HG03095 (cell line): ENCODE measurements at regions not wholly inside any gene's neighbourhood (a gene's known extent, or its start where the extent isn't known, plus 50 kb on each side); places are given as distances from the start of the nearest gene placed in this dataset.
"Not testable (repeated sequence)": the region's sequence is repeated elsewhere in the genome, so short reads cannot be mapped to it uniquely, and the experiment has no call there.

ENCODE experiments used
- ATAC-seq: cut with Tn5 transposase; IDR thresholded peaks from one replicate; pipeline ENCODE4 v1.9.1; 2021; ENCODE audit warnings: moderate library complexity; ENCODE audit not compliant: unreplicated experiment

DNA sequence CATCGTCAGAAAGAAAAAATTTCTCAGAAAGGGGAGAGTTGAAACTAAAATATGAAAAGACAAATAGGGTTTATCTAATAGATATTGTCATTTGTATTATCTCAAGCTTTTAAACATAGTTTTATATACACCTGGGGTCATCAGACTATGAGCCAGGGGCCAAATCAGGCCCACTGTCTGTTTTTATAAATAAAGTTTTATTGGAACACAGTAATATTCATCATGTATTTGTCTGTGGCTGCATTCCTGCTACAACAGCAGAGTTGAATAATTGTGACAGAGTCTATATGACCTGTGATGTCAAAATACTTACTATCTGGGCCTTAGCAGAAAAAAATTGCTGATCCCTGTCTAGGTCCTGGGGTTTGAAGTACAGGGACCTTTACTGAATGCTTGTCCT lies 120.5 kb upstream of the RUNX1 start:
- ATAC-seq: no peak

DNA sequence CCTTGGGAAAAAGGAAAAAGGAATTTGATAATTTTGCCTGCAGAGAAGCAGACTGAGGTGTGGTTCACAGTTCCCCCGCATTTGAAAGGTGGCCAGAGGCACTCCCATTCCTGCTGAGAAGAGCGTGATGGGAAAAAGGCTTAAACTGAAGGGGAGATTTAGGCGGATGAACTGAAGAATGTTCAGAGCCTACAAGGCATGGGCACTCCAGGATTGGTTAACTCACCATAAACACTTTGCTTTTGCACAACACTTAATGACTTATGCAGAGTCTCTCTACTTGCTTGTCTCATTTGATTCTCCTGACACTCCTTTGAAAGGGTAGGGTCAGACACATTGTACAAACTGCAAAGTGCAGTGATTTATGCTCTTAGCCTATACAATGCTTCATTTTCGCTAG lies 119.6 kb upstream of the RUNX1 start:
- ATAC-seq: no peak

DNA sequence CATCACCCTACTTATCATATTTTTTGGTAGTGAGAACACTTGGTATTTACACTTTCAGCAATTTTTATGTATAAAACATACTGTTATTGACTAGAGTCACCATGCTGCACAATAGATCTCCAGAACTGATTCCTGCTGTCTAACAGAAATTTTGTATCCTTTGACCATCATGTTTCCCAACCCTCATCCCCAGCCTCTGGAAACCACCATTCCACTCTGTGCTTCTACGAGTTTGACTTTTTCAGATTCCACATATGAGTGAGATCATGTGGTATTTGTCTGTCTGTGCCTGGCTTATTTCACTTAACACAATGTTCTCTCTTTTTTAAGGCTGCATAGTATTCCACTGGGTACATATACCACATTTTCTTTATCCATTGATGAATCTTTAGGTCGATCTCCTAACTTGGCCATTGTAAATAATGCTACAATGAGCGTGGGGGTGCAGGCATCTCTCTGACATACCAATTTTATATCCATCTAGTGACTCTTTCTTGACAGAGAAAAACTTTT lies 115.9 kb upstream of the RUNX1 start:
- ATAC-seq: no peak

DNA sequence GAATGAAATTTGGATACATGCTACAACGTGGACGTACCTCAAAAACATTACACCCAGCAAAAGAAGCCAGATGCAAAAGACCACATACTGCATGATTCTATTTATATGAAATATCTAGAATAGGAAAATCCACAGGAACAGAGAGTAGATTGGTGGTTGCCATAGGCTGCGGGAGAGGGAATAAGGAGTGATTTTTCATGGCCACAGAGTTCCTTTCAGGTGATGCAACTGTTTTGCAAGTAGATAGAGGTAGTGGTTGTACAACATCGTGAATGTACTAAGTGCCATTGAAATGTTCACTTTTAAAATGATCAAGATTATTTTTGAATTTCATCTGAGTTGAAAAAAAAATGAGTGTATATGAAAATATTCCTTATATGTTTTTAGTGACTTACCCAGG lies 115.3 kb upstream of the RUNX1 start:
- ATAC-seq: no peak

DNA sequence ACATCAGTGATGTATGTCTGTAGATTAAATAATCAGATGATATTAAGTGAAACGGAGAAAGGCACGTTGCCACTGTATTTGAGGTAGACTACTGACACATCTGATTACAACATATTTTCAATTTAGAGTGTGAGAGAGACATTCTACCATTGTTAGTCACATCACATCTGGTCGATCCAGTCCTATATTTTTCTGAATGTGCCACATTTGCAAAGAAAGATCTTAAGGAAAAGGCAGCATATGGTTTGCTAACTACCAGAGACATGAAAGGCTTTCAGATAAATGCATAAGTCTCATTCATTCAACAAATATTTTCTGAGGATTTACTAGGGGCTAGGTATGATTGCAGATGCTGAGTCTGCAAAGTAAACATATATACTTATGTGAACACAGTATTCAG lies 114.3 kb upstream of the RUNX1 start:
- ATAC-seq: no peak

DNA sequence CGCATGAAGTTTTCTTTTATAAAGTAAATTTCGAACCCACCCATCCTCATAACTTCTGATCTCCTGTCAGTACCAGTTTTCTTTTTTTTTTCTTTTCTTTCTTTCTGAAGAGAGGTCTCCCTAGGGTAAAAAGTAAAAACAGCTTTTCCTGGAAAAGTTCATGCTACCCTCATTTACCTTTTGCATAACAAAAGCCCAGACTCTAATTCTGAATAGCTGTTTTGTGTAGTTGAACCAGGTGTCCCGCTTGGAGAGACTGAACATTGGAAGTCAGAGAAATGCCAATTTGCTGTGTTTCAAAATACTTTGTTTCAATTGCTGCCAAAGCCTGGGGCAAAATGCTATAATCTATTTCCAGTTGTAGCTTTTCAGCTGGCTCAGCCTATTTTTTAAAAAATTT lies 113.7 kb upstream of the RUNX1 start:
- ATAC-seq: no peak

DNA sequence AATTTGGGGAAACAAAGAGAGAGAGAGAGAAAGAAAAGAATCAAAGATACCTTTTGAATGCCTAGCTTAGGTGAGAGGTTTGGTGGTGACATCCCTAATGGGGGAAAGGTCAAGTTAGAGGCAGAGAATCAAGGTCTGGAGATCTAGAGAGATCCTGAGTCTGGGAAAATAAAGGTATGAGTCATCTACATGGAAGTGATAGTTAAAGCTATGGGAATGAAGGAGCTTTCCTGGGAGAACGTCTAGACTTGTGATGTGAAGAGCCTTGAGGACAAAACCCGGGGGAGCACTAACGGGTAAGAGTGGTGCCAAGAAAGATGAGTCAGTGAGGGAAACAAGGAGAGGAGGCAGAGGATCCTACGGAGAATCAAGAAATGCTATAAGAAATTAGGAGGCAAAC lies 110.8 kb upstream of the RUNX1 start:
- ATAC-seq: no peak

DNA sequence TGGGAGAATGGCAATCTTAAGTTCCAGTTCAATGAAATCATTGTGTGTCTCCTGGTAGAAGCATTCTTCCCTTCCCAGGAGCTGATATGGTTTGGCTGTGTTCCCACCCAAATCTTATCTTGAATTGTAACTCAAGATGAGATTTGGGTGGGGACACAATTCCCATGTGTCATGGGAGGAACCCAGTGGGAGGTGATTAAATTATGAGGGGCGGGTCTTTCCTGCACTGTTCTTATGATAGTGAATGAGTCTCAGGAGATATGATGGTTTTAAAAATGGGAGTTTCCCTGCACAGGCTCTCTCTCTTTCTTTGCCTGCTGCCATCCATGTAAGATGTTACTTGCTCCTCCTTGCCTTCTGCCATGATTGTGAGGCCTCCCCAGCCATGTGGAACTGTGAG lies 108.3 kb upstream of the RUNX1 start:
- ATAC-seq: not testable (repeated sequence)

DNA sequence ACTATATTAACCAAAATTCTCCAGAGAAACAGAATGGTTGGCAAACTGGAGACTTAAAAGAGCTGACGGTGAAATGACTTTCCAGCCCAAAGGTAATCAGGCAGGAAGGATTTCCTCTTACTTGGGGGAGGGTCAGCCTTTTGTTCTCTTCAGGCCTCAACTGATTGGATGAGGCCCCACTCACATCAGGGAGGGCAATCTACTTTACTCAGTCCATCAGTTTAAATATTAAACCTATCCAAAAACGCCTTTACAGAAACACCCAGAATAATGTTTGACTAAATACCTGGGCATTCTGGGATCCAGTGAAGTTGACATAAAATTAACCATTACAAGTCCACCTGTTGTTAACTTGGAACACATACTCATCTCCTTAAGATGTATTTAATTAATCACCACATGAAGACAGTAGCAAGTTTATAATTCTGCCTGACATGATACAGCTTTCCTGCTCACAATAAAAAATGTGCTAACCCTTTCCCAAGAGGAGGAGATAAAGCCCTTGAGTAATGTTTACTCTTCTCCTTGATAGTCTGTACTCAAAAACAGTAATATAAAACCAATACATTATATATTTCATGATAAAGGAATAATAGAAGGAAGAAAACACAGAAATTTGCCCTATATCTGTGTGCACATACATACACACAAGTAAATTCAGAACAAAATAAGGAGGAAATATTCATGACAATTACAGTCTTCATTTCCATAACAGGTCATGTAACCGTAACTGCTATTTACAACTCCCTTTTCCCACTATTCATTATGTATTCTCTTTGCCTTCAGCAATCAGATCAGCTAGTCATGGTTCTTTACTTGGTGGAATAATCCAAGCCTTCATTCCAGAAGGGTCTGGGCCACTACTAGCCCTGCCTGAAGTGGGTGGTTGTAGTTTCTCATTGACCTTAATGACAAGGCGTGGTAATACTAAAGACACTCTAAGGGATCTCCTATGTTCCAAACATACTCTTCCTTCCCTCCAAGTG lies 107.5 kb upstream of the RUNX1 start:
- no peak for ATAC-seq

DNA sequence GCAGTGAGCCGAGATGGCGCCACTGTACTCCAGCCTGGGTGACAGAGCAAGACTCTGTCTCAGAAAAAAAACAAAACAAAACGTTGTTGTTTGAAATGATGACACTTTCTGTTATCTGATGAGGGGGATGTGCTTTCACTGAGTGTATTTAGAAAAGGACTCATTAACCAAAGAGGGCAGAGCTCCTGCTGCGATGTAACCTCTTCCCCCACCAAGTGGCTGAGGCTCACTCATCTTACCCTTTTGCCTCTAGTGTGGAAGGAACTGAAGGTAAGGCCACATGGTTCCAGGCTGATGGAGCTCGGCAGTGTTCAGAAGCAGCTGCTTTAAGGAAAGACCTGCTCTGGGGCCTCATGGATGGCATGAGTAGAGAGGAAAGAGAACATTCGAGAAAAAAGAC lies 105.7 kb upstream of the RUNX1 start:
- no peak for ATAC-seq

DNA sequence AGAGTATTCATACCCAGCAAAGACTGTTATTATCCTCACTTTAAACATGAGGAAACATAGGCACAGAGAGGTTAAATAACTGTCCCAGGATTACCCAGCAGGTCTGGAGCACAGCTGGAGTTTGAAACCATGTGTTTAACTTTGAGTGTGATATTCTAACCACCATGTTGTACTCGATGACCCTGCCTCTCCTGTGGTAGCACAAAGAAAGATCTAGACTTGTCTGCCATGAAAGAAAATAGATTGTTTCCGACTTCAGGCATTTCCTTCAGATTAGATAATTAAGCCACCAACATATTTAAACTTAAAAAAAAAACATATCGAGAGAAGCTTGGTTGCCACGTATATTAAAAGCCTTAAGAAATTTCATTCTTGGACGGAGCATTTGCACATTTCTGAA lies 104.6 kb upstream of the RUNX1 start:
- no peak for ATAC-seq

DNA sequence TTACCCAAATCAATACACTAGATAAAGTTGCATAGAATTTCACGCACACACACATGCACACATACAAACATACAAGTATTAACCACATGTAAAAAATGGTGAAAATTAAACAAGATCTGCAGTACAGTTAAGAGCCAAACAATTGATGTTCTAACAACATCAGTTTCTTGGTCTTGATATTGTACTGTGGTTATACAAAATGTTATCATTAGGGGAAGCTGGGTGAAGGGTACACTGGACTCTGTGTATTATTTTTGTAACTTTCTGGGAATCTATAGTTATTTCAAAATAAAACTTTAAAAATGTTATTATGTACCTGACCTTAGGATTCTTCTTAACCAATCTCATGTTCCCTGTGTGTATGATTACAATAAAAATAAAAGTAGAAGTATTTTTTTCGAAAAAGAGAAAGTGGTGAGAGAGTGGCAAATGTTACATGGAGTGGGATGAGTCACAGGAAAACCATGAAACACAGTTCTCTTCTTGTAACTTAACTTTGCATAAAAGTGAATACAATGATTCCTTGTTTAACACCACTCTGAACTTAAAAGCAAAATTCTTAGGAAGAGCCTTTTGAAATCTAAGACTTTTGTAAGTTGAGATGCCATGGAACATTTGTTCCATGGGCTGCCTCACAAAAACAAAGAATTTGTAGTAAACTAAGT lies 101.6 kb upstream of the RUNX1 start:
- no peak for ATAC-seq

DNA sequence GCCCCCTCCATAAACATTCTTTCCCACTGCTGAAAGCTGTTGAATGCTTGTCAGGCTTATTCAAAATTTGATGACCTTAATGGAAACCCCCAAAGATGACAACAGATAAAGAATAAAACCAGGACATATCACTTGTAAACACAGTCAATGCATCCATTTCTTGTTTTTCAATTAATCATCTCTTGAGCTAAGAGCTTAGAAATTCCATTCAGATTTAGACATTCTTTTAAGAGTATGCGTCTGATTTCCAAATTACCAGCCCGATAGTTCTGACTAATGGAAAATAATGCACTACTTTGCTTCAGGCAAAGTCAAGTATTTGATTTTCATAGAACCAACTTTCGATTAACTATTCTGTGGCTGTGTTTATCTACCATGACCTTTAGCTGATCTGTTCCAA lies 100.6 kb upstream of the RUNX1 start:
- no peak for ATAC-seq

DNA sequence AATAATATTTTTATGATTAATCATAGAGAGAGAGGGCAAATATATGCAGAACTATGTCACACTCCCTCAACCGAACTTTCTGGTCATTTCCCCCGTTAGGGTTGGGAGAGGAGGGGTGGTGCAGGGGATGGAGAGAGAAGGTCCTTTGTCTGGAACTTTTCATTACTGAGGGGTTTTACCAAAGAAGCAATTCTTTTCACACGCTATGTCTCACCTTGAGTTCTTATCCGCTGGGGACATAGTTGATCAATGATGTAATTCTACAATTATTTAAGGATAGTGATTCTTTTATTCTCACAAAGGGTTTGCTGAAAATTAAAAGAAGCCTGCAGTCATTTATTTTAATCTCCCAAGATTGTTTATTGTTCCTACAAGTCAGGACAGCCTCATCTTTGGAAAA lies 98.3 kb upstream of the RUNX1 start:
- ATAC-seq: no peak

DNA sequence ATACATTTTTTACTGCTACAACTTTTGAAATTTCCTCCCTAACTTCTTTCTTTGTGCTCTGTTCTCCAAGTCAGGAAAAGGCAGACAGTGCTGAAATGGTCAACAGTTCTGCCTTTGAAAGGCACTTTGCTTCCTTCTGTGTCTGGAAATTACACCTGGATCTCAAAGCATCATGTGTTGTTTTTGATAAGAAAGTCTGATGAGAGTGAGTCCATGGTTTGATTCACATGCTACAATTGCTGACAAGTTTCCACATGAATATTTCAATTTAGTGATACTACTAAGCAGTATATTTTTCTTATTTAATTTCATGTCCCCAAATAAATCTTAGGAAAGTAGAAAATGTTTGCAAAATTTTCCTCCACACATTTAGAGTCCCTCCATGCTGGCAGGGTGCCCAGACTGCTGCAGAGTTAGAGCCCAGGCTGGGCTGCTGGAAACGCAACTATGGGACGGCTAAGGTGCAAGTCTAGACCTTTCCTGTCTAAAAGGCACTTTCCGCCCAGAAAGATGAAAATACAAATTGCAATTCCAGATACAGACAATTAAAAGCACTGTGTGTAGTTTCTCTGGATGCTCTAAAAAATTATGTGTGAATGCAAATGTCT lies 96.6 kb upstream of the RUNX1 start:
- ATAC-seq: no peak

DNA sequence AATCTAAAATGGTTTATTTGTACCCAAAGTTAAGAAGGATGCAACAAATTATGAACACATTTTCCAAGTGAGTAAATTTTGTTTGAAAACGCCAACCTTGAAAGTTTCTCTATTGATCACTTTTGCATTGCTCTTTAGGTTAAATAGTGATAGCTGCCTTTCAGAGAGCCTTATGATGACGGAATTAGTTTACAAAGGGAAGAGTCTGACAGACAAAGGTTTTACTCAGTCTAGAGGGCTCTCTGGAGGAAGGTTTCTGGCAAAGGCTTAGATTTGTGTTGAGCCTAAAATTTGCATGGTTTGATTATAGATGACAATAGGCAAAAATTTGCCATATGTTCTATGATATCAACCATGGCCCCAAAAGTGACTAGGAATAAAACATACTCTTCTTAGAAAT lies 95.9 kb upstream of the RUNX1 start:
- ATAC-seq: no peak

DNA sequence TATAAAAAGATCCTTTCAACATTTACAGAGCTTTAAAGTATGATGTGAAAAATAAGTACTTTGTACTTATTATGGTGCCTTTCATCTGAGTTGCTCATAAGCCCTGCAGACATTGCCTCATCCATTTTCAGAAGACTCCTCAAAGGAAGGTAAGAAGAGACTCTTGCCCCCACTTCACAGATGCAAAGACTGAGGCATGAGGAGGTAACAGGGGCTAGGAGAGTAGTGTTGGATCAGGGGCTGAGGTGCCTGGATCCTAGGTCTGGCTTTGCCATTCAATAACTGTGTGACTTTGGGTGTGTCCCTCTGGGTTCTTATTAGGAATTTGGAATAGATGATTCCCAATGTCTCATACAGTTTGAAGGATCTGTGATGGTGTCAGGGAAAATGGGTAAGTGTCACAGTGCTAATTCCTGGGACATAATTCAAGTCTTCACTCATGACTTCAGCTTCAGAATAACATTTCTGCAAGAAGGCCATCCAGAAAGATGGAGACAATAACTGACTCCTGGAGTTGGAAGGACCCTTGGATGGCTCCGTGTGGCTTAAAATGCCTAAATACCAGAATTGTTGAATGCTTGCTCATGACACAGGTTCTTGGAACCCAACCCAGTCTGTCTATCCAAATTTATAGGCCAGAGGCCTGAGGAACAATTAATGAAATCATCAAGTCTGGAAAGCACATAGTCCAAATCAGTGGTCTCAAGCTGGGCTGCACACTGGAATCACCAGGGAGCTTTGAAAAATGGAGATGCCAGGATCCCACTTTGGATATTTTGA lies 93.1 kb upstream of the RUNX1 start:
- ATAC-seq: no peak

DNA sequence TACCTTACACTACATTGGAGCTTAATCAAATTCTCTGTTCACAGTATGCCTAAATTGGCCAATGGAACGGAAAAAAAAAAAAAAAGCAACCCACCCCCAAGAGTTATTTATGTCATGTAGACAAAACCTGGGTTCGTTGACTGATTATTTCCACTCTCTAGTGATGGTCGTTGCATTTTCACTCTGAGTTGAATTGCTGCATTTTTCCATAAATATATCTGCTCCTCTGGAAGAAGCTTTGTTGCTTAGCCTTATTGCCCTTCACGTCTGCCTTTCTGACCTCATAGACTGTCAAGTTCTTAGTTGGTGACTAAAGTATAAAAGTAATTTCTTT lies 90.2 kb upstream of the RUNX1 start:
- ATAC-seq: no peak

DNA sequence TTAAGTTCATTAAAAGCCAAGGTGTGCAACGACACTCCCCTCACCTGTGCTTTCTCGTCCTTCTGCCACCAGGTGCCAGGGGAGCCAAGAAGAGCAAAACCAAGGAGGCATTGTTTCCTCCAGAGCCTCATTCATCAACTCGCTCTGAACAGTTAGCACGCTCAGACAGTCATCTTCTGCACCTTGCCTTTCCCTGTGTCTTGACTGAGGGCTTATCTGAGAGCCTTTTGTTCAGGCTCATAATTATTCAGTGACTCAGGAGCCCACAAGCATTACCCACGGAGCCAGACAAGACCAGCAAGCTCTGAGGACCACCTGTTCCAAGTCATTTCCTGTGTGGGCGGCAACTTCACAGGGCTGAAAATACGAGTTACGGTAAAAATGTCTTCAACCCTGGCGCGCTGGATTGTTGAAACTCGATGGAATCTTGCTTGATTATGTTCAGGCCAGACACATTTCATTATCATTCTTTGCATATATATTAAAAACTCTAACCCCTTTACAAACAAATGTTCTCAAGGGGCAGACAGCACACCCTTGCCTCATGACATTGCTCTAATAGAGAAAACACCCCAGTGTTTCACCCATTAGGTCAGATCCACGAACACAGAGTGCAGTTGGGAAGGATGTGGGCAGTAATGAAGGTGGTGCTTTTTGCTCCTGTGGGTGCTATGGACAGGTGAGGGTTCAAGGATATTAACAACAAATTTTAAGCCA lies 89.7 kb upstream of the RUNX1 start:
- ATAC-seq: no peak

DNA sequence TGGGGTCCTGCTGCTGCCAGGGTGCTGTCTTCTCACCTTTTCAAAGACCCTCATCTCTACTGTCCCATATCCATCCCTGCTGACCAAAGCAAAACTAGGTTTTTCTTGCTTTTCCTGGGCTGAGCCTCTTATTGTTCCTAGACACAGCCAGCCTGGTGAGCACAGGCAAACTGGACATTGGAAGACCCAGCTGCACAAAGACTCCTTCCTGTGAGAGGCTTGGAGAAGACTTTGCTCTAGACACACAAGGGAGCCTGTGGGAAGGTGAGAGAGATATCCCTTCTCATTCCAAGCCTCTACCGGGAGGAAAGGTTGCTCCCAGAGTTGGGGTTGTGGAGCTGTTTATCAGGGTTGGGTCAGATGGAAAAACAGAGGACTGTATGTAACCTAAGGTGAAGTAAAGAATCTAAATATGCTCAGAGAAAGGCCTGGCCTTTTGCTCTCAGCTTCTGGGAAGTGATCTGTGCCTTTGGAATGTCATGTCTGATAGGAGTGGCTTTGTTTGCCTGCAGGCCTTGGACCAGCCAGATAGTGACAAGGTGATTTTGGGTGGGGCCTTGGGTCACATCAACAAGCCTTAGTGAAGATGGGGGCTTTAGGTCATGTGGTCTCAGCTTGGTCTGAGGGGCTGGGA lies 87.6 kb upstream of the RUNX1 start:
- ATAC-seq: no peak
